HCT116 (cell line): ENCODE measurements at regions not wholly inside any gene's neighbourhood (a gene's known extent, or its start where the extent isn't known, plus 50 kb on each side); places are given as distances from the start of the nearest gene placed in this dataset.

Source experiments
- ATAC-seq: fragments of 200-7000 bp; cut with Tn5 transposase; 2 replicates; pipeline ENCODE4 v1.9.1; 2020; ENCODE audit warnings: mild to moderate bottlenecking, moderate library complexity
- BruUV-seq: library from RNA; stranded (reverse); fragments of 400-500 nt; replicated peaks from 2 replicates; lab custom pipeline; 2021; lab: Mats Ljungman, UMichigan
- CTCF ChIA-PET: fragments of 300-600 bp; sonication (Branson Sonifier 250); formaldehyde crosslinking; loops from one replicate; lab custom pipeline; 2021; ENCODE audit warnings: antibody characterized with exemption; lab: Charles Lee
- POLR2A ChIA-PET: fragments of 300-600, 350-600 bp; sonication (Branson Sonifier 250); formaldehyde crosslinking; loops from one replicate; lab custom pipeline; 2021; ENCODE audit warnings: antibody characterized with exemption; lab: Charles Lee
- RAD21 ChIA-PET, 2 experiments: fragments of 300-600 bp; sonication (Branson Sonifier 250); formaldehyde crosslinking; loops; one replicate each; lab custom pipeline; 2023; ENCODE audit warnings: low total read pairs in 2 of 2; ENCODE audit not compliant: uncharacterized antibody in 2 of 2, unreplicated experiment in 2 of 2, low non-redundant PET in 1 of 2; lab: Charles Lee
- DNase-seq: peaks from one replicate; pipeline ENCODE4 v3.0.0-alpha.2; 2010; ENCODE audit warnings: low read depth, low spot score
- H2AFZ ChIP-seq: fragments of 200-600 bp; shearing (Covaris generic), sonication (generic); 2 replicates; pipeline ENCODE4 v1.6.1; 2017; ENCODE audit warnings: low read depth, mixed run types, mixed read lengths, antibody characterized with exemption, low read length; ENCODE audit not compliant: poor library complexity, severe bottlenecking
- H3K27ac ChIP-seq: 2 replicates; pipeline ENCODE4 v1.5.1; 2012; ENCODE audit warnings: low read depth, low read length
- H3K27me3 ChIP-seq: fragments of 200-600 bp; sonication (generic); 2 replicates; pipeline ENCODE4 v1.6.1; 2016; ENCODE audit warnings: mixed run types, low read length, mixed read lengths; ENCODE audit not compliant: insufficient read depth
- H3K36me3 ChIP-seq, 2 experiments: fragments of 200-500 bp in 1 of 2; fragments of 200-600 bp in 1 of 2; sonication (Bioruptor generic) in 1 of 2; sonication (generic) in 1 of 2; 2 replicates each; pipeline versions ENCODE4 v1.5.1 to v1.6.1; 2014 to 2016; ENCODE audit warnings: low read length in 2 of 2, inconsistent platforms in 1 of 2, mixed read lengths in 1 of 2, mixed run types in 1 of 2; ENCODE audit not compliant: insufficient read depth in 2 of 2, control insufficient read depth in 1 of 2
- H3K4me1 ChIP-seq, 2 experiments: fragments of 200-600 bp in 1 of 2; sonication (generic) in 1 of 2; 2 replicates each; pipeline versions ENCODE4 v1.5.1 to v1.6.1; 2012 to 2017; ENCODE audit warnings: low read length in 2 of 2, inconsistent platforms in 1 of 2, mild to moderate bottlenecking in 1 of 2, mixed read lengths in 1 of 2, mixed run types in 1 of 2, moderate library complexity in 1 of 2; ENCODE audit not compliant: insufficient read depth in 2 of 2, control insufficient read depth in 1 of 2
- H3K4me2 ChIP-seq: fragments of 200-600 bp; sonication (generic); 2 replicates; pipeline ENCODE4 v1.6.1; 2017; ENCODE audit warnings: mixed run types, low read length, mixed read lengths
- H3K4me3 ChIP-seq, 2 experiments: fragments of 200-600 bp in 1 of 2; sonication (generic) in 1 of 2; replicated peaks in 1 of 2; 2 replicates each; pipeline ENCODE4 v1.5.1; 2011 to 2016; ENCODE audit warnings: low read length in 2 of 2, control low read depth in 1 of 2, low read depth in 1 of 2, mild to moderate bottlenecking in 1 of 2, mixed read lengths in 1 of 2, mixed run types in 1 of 2
- H3K79me2 ChIP-seq: fragments of 200-600 bp; sonication (generic); 2 replicates; pipeline ENCODE4 v1.6.1; 2017; ENCODE audit warnings: mild to moderate bottlenecking, mixed run types, low read length, moderate library complexity, mixed read lengths; ENCODE audit not compliant: insufficient read depth
- H3K9ac ChIP-seq: fragments of 200-600 bp; sonication (generic); 2 replicates; pipeline ENCODE4 v1.6.1; 2016; ENCODE audit warnings: low read length, mixed read lengths
- H3K9me2 ChIP-seq: fragments of 200-600 bp; sonication (generic), shearing (Covaris generic); 2 replicates; pipeline ENCODE4 v1.6.1; 2017; ENCODE audit warnings: mixed run types, mild to moderate bottlenecking, moderate library complexity; ENCODE audit not compliant: insufficient read depth
- H3K9me3 ChIP-seq, 2 experiments: fragments of 200-500 bp in 1 of 2; fragments of 200-600 bp in 1 of 2; sonication (Bioruptor generic) in 1 of 2; sonication (generic) in 1 of 2; 2 replicates each; pipeline ENCODE4 v1.6.1; 2014 to 2017; ENCODE audit warnings: low read length in 2 of 2, mixed read lengths in 2 of 2, inconsistent platforms in 1 of 2, low read depth in 1 of 2, mild to moderate bottlenecking in 1 of 2, mixed run types in 1 of 2, moderate library complexity in 1 of 2; ENCODE audit not compliant: control insufficient read depth in 1 of 2, insufficient read depth in 1 of 2
- H4K20me1 ChIP-seq: fragments of 200-600 bp; sonication (generic), shearing (Covaris generic); 2 replicates; pipeline ENCODE4 v1.6.1; 2017; ENCODE audit warnings: mixed run types, mild to moderate bottlenecking, moderate library complexity; ENCODE audit not compliant: insufficient read depth
- CBX3 ChIP-seq: IDR thresholded peaks from 2 replicates; pipeline ENCODE4 v1.6.1; 2012; ENCODE audit warnings: low read depth
- CTCF ChIP-seq, 3 experiments: fragments of 200-600 bp in 1 of 3; sonication (generic) in 1 of 3; IDR thresholded peaks in 2 of 3; conservative IDR thresholded peaks in 1 of 3; 2 replicates each; pipeline ENCODE4 v1.5.1; 2012 to 2017; ENCODE audit warnings: low read depth in 2 of 3, low read length in 2 of 3, antibody characterized with exemption in 1 of 3, borderline replicate concordance in 1 of 3, control low read depth in 1 of 3, mild to moderate bottlenecking in 1 of 3, mixed read lengths in 1 of 3, mixed run types in 1 of 3, moderate library complexity in 1 of 3; ENCODE audit not compliant: insufficient read depth in 1 of 3
- EZH2 ChIP-seq: fragments of 200-600 bp; sonication (generic); IDR thresholded peaks from 2 replicates; pipeline ENCODE4 v1.6.1; 2017; ENCODE audit warnings: antibody characterized with exemption, mixed run types
- FOSL1 ChIP-seq: IDR thresholded peaks from 2 replicates; pipeline ENCODE4 v1.6.1; 2012; ENCODE audit warnings: low read depth
- RAD21 ChIP-seq: IDR thresholded peaks from 2 replicates; pipeline ENCODE4 v1.6.1; 2012; ENCODE audit warnings: low read depth, mild to moderate bottlenecking
- SIN3A ChIP-seq: IDR thresholded peaks from 2 replicates; pipeline ENCODE4 v1.6.1; 2012; ENCODE audit warnings: low read depth
- TCF7L2 ChIP-seq: IDR thresholded peaks from 2 replicates; pipeline ENCODE4 v1.7.0; 2011; ENCODE audit warnings: borderline replicate concordance, inconsistent platforms; ENCODE audit not compliant: insufficient read depth, insufficient read length; ENCODE audit errors: extremely low read depth
- YY1 ChIP-seq: IDR thresholded peaks from 2 replicates; pipeline ENCODE4 v1.6.1; 2011; ENCODE audit warnings: low read length, low read depth, moderate library complexity, mild to moderate bottlenecking; ENCODE audit not compliant: insufficient replicate concordance; ENCODE audit errors: extremely low read depth
- ZFX ChIP-seq: fragments of 450-650 bp; IDR thresholded peaks from 2 replicates; pipeline ENCODE4 v1.6.1; 2017
- ZNF274 ChIP-seq: fragments of 200-500 bp; sonication (Bioruptor generic); IDR thresholded peaks from 2 replicates; pipeline ENCODE4 v1.6.1; 2014; ENCODE audit warnings: mild to moderate bottlenecking, low read depth, low read length, inconsistent platforms
- intact Hi-C: fragments of 100-400 bp; cut with micrococcal nuclease; formaldehyde crosslinking; loops from 2 replicates; pipeline ENCODE4 v1.10.0; 2022
- TF ChIP-seq, protein P1 (sequence below): IDR thresholded peaks from 2 replicates; pipeline ENCODE4 v1.6.1; 2012

DNA sequence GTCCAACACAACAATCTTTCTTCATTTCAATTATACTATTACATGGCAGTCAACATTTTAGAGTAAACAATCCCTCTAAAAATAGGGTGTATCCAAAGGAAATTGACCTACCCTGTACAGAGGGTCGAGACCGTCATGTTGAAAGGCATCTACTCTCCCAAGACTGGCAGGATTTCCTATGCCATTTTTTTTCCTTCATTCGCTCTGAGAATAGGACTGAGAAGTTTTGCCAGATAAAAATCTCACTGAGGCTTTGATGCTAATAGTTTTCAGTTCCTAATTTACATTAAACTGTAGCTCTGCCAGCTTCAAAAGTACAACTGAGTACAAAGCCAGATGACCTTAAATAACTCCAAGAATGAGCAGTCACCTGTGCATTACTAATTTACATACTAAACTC is 84.5 kb upstream of the SEMA3C start:
- H4K20me1 ChIP-seq = no peaks in the 10 kb centered on the region
- no peaks in the 10 kb centered on the region for H3K79me2 ChIP-seq
- no peak overlapping the region for H3K4me2 ChIP-seq
- no peak overlapping the region for H3K9ac ChIP-seq
- no peak for TF ChIP-seq TCF7L2
- no peak overlapping the region for H2AFZ ChIP-seq
- no peaks in the 10 kb centered on the region for H3K4me1 ChIP-seq
- DNase-seq (no peak), ATAC-seq (no peak)
- ChIA-PET RAD21 (no interaction called here), CTCF (no interaction called here), POLR2A (no interaction called here)
- no peaks in the 10 kb centered on the region for H3K36me3 ChIP-seq
- H3K9me2 ChIP-seq = no peaks in the 10 kb centered on the region
- intact Hi-C loops = no loop called here
- no peaks in the 10 kb centered on the region for H3K9me3 ChIP-seq
- H3K27me3 ChIP-seq = no peaks in the 10 kb centered on the region
- H3K4me3 ChIP-seq = no peak overlapping the region
- no peak overlapping the region for H3K27ac ChIP-seq
- no TSS peak for BruUV-seq

DNA sequence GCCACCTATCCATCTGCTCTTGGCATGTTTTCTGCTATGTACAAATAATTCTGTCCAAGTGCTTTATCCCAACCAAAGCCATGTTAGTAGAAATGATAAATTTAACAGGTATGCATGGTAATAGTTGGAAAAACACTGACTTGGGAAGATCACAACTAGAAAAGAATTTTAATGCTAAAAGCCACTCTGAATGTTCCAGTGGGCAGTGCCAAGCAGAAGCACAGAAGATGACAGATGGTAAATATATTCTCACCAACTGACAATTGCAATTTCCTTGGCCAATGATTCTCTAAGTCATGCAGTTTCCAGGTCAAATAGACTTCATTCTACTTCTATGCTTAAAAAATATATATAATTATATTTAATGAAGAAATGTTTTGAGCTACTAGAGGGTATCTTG is 83.6 kb upstream of the SEMA3C start:
- no TSS peak for BruUV-seq
- Histone ChIP-seq H4K20me1 (no peaks in the 10 kb centered on the region), H3K4me1 (no peaks in the 10 kb centered on the region), H3K9me3 (no peaks in the 10 kb centered on the region), H3K36me3 (no peaks in the 10 kb centered on the region), H3K9ac (no peak overlapping the region), H3K79me2 (no peaks in the 10 kb centered on the region), H3K27ac (no peak overlapping the region), H2AFZ (peak overlapping the region; percentile 45), H3K27me3 (no peaks in the 10 kb centered on the region), H3K4me3 (no peak overlapping the region), H3K9me2 (no peaks in the 10 kb centered on the region), H3K4me2 (no peak overlapping the region)
- intact Hi-C loops = no loop called here
- ChIA-PET POLR2A (no interaction called here), CTCF (no interaction called here), RAD21 (no interaction called here)
- TF ChIP-seq RAD21 (no peak), TCF7L2 (no peak), EZH2 (no peak), YY1 (no peak), CTCF (IDR thresholded peaks at IDR 0.05 in 2 of 3, conservative IDR thresholded peaks at IDR 0.05 in 1 of 3; ENCODE audit: borderline replicate concordance in 1 of 3, insufficient read depth in 1 of 3, low read depth in 2 of 3, low read length in 2 of 3) (no peak), CBX3 (no peak), ZFX (no peak), SIN3A (no peak), FOSL1 (no peak), ZNF274 (no peak)
- TF ChIP-seq, protein P1, sequence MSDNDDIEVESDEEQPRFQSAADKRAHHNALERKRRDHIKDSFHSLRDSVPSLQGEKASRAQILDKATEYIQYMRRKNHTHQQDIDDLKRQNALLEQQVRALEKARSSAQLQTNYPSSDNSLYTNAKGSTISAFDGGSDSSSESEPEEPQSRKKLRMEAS = no peak
- DNase-seq (no peak), ATAC-seq (no peak)
